Peyer's patch (tissue), 4 donors: ENCODE measurements at regions not wholly inside any gene's neighbourhood (a gene's known extent, or its start where the extent isn't known, plus 50 kb on each side); places are given as distances from the start of the nearest gene placed in this dataset.

ENCODE experiments used
- DNase-seq, 3 donors: peaks; one replicate each; pipeline ENCODE4 v3.0.0-alpha.2; 2017 to 2019
- H3K27ac ChIP-seq, 4 donors: fragments of 200-600 bp; sonication (generic); one replicate each; pipeline ENCODE4 v1.5.1; 2016 to 2019
- H3K27me3 ChIP-seq, 2 donors: fragments of 200-600 bp; sonication (generic); one replicate each; pipeline ENCODE4 v1.5.1; 2019
- H3K36me3 ChIP-seq, 3 donors: fragments of 200-600 bp; sonication (generic); one replicate each; pipeline ENCODE4 v1.5.1; 2016 to 2019
- H3K4me1 ChIP-seq, 4 donors: fragments of 200-600 bp; sonication (generic); one replicate each; pipeline ENCODE4 v1.5.1; 2016 to 2019
- H3K4me3 ChIP-seq, 4 donors: fragments of 200-600 bp; sonication (generic); 1 replicate in 3 of 4; 2 replicates in 1 of 4; pipeline ENCODE4 v1.5.1; 2016 to 2019; ENCODE audit warnings: mild to moderate bottlenecking in 1 of 4
- H3K9me3 ChIP-seq, 4 donors: fragments of 200-600 bp; sonication (generic); one replicate each; pipeline ENCODE4 v1.5.1; 2016 to 2019; ENCODE audit warnings: mild to moderate bottlenecking in 1 of 4
- CTCF ChIP-seq, 6 experiments: fragments of 450-650 bp in 4 of 6; fragments of 200-600 bp in 2 of 6; sonication (generic) in 1 of 6; IDR thresholded peaks; one replicate each; pipeline ENCODE4 v1.5.1; 2017 to 2019; ENCODE audit warnings: antibody characterized with exemption in 6 of 6, mild to moderate bottlenecking in 3 of 6, moderate library complexity in 1 of 6
- POLR2A ChIP-seq, 2 donors: fragments of 450-650 bp; IDR thresholded peaks; one replicate each; pipeline ENCODE4 v1.5.1; 2017; ENCODE audit warnings: antibody characterized with exemption in 2 of 2, mild to moderate bottlenecking in 2 of 2, moderate library complexity in 2 of 2

DNA sequence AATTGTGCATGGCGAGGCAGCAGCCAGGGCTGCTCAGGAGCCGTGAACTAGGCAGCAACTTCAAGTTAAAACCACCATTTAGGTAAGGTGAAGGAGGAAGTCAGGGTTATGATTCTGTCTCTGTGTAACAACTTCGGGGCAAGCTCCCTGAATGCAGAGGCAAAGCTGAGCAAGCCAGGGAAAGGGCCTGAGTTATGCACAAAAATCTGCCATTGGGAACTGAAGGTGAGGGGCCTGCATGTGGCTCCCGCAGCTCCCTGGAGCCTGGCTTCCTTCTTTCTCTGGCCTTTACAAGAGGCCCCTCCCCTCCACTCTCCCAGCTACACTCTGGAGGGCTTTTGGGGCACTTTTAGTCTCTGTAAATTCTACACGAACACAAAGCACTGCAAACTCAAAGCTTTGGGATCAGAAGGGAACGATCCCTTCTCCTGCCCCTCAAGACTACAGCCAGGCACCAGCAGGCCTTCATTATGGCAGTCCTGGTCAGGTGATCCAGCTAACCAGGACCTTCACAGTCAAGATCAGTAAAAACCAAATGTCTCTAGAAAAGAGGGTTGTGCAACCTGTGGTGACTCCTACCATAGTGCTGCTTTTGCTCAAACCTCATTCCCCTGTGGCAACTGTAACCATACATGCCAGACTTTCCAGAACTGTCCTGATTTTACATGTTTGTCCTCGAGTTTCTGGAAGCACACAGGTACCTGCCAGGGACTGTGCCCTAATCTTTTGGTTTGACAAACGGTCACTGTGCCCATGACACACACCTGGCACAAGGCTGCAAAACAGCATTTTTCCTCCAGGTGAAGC, 67.2 kb upstream of the PTGR2 start:
- Histone ChIP-seq H3K4me1 (peaks cover 8 to 52% (median 29%) of the 10 kb centered on the region in 4 donors), H3K4me3 (peak overlapping the region in 2 of 4 donors; percentile 8 to 82)

GRCh38 chr14:73783107-73783727, 68.4 kb upstream of the PTGR2 start:
- peaks cover 8 to 44% (median 27%) of the 10 kb centered on the region in 4 donors for H3K4me1 ChIP-seq
- H3K4me3 ChIP-seq: no peak overlapping the region
- no peak for TF ChIP-seq POLR2A (IDR thresholded peaks at IDR 0.05)
- no peak for TF ChIP-seq CTCF (IDR thresholded peaks at IDR 0.05)
- H3K27ac ChIP-seq: peak overlapping the region; percentile 32 to 99 (median 98)
- peaks cover 0 to 7% (median 0%) of the 10 kb centered on the region in 3 donors for H3K36me3 ChIP-seq
- peak in 1 of 3 donors; percentile 38 for DNase-seq
- H3K9me3 ChIP-seq: no peaks in the 10 kb centered on the region
- H3K27me3 ChIP-seq: no peaks in the 10 kb centered on the region

More for the DNA sequence above, 67.2 kb upstream of the PTGR2 start:
- H3K9me3 ChIP-seq: no peaks in the 10 kb centered on the region
- H3K27me3 ChIP-seq: no peaks in the 10 kb centered on the region
- DNase-seq: peak in 2 of 3 donors; percentile 29 to 41
- H3K36me3 ChIP-seq: peaks cover 0 to 7% (median 0%) of the 10 kb centered on the region in 3 donors
- H3K27ac ChIP-seq: peak overlapping the region; percentile 95 to 99 (median 98)
- TF ChIP-seq CTCF (IDR thresholded peaks at IDR 0.05): peak in 1 of 6 experiments; percentile 2
- TF ChIP-seq POLR2A (IDR thresholded peaks at IDR 0.05): no peak

DNA sequence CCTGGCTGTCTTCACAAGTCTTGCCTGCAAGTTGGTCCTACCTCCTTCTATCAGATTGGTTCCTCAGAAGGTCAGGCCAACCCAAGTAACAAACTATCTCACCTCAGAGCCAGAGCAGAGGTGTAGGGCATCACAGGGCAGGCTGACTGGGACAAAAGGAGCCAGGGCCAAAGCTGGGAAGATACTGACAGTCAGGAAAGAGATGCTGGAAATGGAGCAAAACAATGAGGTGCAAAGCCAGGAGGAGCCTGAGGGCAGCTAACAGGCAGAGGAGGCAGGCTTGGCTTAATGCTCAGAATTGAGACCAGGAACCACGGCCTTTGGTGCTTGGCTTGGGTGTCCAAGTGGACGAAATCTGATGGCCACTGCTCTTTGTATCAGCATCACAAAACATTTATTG, 68.4 kb upstream of the PNMA1 start:
- TF ChIP-seq POLR2A (IDR thresholded peaks at IDR 0.05): no peak
- no peak for TF ChIP-seq CTCF (IDR thresholded peaks at IDR 0.05)
- Histone ChIP-seq H3K27me3 (no peaks in the 10 kb centered on the region), H3K9me3 (no peaks in the 10 kb centered on the region), H3K36me3 (peaks cover 0 to 7% (median 0%) of the 10 kb centered on the region in 3 donors), H3K27ac (peak overlapping the region in 2 of 4 donors; percentile 99), H3K4me1 (peaks cover 8 to 43% (median 27%) of the 10 kb centered on the region in 4 donors), H3K4me3 (no peak overlapping the region)
- DNase-seq: peak in 1 of 3 donors; percentile 21

- Histone ChIP-seq H3K27me3 (no peaks in the 10 kb centered on the region), H3K36me3 (peaks cover 0 to 7% (median 0%) of the 10 kb centered on the region in 3 donors), H3K4me1 (peaks cover 8 to 54% (median 28%) of the 10 kb centered on the region in 4 donors), H3K27ac (no peak overlapping the region), H3K4me3 (no peak overlapping the region), H3K9me3 (no peaks in the 10 kb centered on the region)
- no peak for DNase-seq
- TF ChIP-seq CTCF (IDR thresholded peaks at IDR 0.05) (no peak), POLR2A (IDR thresholded peaks at IDR 0.05) (no peak)
Observed at GRCh38 chr14:73780896-73781295, 66.7 kb upstream of the PNMA1 start.

GRCh38 chr14:73780391-73780790, 66.2 kb upstream of the PNMA1 start:
- H3K27ac ChIP-seq: no peak overlapping the region

More at GRCh38 chr14:73780391-73780790, 66.2 kb upstream of the PNMA1 start:
- no peaks in the 10 kb centered on the region for H3K27me3 ChIP-seq
- peaks cover 8 to 57% (median 31%) of the 10 kb centered on the region in 4 donors for H3K4me1 ChIP-seq
- no peak overlapping the region for H3K4me3 ChIP-seq
- H3K36me3 ChIP-seq: peaks cover 0 to 7% (median 0%) of the 10 kb centered on the region in 3 donors
- TF ChIP-seq POLR2A (IDR thresholded peaks at IDR 0.05) (no peak), CTCF (IDR thresholded peaks at IDR 0.05) (no peak)
- peak in 1 of 3 donors; percentile 15 for DNase-seq
- no peaks in the 10 kb centered on the region for H3K9me3 ChIP-seq
